HG02870 (cell line): ENCODE measurements at regions not wholly inside any gene's neighbourhood (a gene's known extent, or its start where the extent isn't known, plus 50 kb on each side); places are given as distances from the start of the nearest gene placed in this dataset.

ENCODE experiments used
- ATAC-seq: cut with Tn5 transposase; IDR thresholded peaks from one replicate; pipeline ENCODE4 v1.9.1; 2021; ENCODE audit warnings: mild to moderate bottlenecking, moderate library complexity; ENCODE audit not compliant: unreplicated experiment

DNA sequence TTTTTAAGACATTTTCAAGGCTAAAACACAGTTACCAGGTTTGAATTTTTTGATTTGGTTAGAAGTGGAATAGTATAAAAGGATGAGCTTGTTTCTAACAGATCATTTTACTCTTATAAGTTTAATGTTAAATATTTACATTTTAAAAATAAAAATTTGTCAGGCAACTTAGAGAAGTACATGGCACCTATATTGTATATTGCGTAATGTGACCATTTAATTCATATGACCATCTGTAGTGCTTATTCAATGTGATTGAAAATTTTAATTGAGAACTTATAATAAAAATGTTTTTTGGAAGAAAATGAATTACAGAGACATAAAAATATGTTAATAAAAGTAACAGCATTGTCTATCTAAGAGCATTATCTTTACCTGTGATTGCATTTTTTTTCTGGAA, 1632.4 kb downstream of the RPA4 start:
- ATAC-seq = no peak

DNA sequence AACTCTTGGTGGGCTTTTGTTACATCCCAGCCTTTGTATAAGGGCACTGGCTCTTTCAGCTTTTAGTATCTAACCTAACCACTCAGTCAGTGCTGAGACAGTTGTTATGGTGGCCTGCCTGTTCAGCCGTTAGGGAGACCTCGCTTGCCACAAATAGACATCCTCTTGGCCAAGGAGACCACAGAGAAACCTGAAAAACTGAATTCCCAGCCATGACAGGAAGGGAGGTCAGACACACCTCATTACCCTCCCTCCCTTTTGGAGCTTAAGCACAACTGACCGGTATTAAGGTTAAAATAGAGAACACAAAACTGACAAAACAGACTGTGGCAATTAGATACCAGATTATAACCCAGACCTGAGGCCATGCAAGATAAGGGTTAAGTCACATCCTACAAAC, 1639.3 kb downstream of the RPA4 start:
- no peak for ATAC-seq

DNA sequence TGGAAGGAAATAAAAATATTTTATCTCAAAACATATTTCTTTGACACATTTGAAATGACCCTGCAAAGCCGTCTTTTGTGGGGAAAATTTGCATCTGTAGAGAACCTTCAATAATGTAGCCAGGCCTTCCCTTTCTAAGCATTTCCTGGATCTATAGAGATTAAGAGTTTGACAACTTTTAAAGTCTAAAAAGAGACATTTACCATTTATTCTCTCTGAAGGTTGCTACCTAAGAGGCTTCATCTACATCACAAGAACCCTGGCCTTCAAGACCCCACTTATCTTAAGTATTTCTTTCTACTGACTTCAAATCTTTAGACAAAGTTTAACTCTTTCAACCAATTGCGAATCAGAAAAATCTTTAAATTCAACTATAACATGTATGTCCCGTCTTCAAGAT, 1639.8 kb downstream of the RPA4 start:
- no peak for ATAC-seq

DNA sequence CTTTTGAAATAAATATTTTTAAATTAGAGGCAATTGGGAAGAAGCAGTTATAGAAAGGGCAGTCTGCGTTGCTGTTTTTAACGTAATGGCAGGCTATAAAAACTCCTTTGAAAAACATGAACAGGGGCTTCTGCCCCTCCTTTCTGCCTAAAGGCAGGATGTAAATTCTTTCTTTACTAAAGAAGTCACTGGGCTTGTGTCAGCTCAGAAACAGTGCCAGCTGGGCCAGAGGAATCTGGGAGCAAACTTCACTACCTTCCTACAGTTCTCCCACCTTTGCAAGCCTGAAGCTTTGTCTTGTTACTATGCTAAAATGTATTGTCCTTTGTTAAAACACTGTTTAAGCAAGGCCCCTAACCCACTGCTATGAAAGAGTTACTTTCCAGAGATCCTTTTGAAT, 1664.8 kb downstream of the RPA4 start:
- ATAC-seq = no peak

DNA sequence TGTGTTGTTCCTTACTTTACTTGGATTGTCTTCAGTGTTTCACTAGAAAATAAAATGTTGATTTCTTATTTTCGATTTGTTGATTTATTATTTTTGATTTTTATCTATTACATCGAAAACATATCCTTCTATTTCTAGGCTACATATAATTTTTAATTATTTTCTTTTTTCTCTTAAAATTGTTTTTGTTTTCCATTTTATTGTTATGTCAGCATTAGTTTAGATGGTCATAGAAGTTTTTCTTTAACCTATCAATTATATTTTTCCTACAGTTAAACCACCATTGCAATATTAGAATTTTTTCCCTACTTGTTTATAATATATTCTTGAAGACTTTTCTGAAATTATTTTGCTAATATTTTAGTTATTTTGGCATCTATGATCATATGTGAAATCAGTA, 1685.1 kb downstream of the RPA4 start:
- ATAC-seq = no peak

DNA sequence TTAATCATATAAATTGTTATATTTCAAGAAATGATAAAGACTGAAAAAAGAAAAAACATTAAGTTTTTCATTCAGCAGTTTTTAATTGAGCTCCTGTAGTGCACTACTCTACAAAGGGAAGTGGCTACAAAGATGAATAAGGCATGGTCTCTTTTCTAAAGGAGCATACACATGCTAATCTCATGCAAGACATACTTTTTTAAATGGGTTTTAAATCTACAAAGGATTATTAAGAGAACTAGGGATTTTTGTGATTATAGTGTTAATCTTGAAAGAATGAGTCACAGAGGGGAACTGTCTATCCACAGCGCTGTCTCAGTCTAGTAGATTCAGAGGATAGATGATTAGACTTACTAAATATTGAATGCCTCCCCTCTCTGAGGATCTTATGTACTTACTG, 1722.2 kb downstream of the RPA4 start:
- no peak for ATAC-seq

DNA sequence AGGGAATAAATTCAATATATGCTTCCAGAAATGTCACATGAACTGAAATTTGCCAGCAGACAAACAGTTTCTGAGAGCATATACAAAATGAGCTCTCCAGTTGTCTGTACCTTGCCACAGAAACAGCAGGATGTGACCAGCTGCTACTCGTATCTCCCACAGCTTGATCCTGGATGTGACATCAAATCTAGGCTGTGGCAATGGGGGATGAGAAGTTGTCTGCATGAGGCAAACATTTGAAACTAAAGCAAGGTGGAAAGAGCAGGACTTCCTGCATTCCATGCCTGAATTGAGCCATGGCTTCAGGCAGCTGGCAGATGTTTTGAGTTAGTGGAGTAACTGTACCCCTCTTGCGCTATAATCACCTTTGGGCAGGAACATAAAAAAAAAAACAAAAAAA, 1724.0 kb downstream of the RPA4 start:
- no peak for ATAC-seq

DNA sequence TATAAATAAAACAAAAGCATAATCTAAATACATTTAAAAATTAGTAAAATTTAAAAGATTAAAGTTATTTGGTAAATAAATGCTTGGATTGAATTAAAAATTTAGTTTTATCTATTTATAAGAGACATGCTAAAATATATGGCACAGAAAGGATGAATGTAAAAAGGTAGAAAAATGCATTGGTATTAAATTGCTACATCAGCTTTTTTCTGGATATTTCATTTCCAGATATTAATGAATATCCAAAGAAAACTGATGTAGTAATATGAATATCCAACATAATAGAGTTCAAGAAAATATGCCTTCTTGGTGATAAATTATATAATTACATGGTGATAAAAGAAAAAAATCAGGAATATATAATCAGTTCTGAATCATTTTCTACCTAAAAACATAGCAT, 1743.9 kb downstream of the RPA4 start:
- no peak for ATAC-seq

DNA sequence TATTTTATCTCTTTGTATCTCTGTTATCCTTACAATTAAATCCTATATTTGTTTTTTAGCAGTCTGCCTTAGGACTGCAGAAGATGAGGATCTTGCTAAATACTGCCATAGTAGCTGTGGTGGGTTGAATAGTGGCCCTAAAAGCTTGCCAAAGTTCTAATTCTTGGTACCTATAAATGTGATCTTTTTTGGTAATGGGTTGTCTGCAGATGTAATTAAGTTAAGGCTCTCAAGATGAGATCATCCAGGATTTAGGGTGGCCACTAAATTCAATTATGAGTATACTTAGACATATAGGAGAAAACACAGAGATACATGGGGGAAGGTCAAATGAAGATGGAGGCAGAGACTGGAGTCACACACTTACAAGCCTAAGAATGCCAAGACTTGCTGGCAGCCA, 1753.7 kb downstream of the RPA4 start:
- ATAC-seq = no peak

DNA sequence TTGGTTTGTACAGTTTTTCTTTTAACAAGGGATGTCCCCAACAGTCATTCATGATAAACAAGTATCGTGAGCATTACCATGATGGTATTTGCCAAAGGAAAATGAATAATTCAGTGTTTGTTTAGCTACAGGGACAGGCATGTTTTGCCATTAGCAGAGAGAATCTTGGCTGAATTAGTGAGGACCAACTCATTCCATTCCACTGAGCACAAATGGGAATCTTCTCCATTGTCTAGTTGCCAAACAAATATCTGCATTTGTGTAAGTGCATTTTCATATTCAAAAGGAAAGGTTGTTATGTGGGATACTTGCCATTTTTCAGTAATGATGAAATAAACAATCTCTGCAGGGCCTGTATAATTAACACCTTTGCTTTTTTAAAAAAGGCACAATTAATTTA, 1762.6 kb downstream of the RPA4 start:
- no peak for ATAC-seq

DNA sequence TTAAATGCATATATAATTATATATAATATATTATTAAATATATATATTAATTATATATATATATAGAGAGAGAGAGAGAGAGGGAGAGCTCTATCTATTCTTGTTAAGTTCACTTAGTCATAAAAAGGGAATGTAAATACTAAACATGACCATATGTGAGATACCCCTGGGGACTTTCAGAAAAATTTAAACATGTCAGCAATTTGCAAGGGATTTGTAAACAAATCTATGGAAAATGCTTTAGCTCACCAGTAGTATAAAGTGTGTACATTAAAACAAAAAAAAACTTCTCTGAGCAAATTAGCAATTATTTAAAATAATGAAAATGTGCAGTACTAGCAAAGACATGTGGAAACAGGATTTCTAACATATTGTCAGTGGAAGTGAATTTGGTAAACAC, 1755.5 kb downstream of the PCDH19 start:
- ATAC-seq = no peak
